Common myeloid progenitor, CD34-positive (primary cell): ENCODE measurements at regions not wholly inside any gene's neighbourhood (a gene's known extent, or its start where the extent isn't known, plus 50 kb on each side); places are given as distances from the start of the nearest gene placed in this dataset.
A peak's percentile ranks its signal among the peaks of the same experiment; 100 is the strongest.

Experiments
- CTCF ChIA-PET: fragments of 350-600 bp; sonication (Branson Sonifier 250); formaldehyde crosslinking; loops from one replicate; lab custom pipeline; 2021; ENCODE audit warnings: antibody characterized with exemption; lab: Charles Lee
- POLR2A ChIA-PET: fragments of 350-600 bp; sonication (Branson Sonifier 250); formaldehyde crosslinking; loops from one replicate; lab custom pipeline; 2021; ENCODE audit warnings: antibody characterized with exemption; lab: Charles Lee
- DNase-seq, 3 donors: peaks; one replicate each; pipeline versions ENCODE4 v3.0.0 to v3.0.0-alpha.2; 2013
- H3K27ac ChIP-seq, 2 experiments: 1 replicate in 1 of 2; 2 replicates in 1 of 2; pipeline ENCODE4 v1.7.0; 2013; ENCODE audit warnings: inconsistent platforms in 2 of 2, low read length in 2 of 2, mild to moderate bottlenecking in 2 of 2, low read depth in 1 of 2, moderate library complexity in 1 of 2; ENCODE audit not compliant: severe bottlenecking in 2 of 2, insufficient read depth in 1 of 2, poor library complexity in 1 of 2
- H3K27me3 ChIP-seq, 5 experiments: replicated peaks in 2 of 5; 1 replicate in 3 of 5; 2 replicates in 2 of 5; pipeline versions ENCODE4 v1.6.1 to v1.7.0; 2013; ENCODE audit warnings: low read length in 4 of 5, mild to moderate bottlenecking in 2 of 5, moderate library complexity in 2 of 5, inconsistent platforms in 1 of 5; ENCODE audit not compliant: insufficient read depth in 5 of 5, control insufficient read depth in 4 of 5
- H3K36me3 ChIP-seq, 4 experiments: 1 replicate in 2 of 4; 2 replicates in 2 of 4; pipeline versions ENCODE4 v1.6.1 to v1.7.0; 2013; ENCODE audit warnings: low read length in 3 of 4, control low read depth in 1 of 4, mild to moderate bottlenecking in 1 of 4; ENCODE audit not compliant: control insufficient read depth in 4 of 4, insufficient read depth in 4 of 4
- H3K4me1 ChIP-seq, 4 experiments: 1 replicate in 3 of 4; 2 replicates in 1 of 4; pipeline versions ENCODE4 v1.6.1 to v1.7.1; 2013; ENCODE audit warnings: low read length in 3 of 4, mild to moderate bottlenecking in 3 of 4, control low read depth in 1 of 4, inconsistent platforms in 1 of 4, moderate library complexity in 1 of 4; ENCODE audit not compliant: control insufficient read depth in 4 of 4, insufficient read depth in 4 of 4; ENCODE audit errors: control extremely low read depth in 1 of 4
- H3K4me3 ChIP-seq, 7 experiments: 1 replicate in 4 of 7; 2 replicates in 3 of 7; pipeline versions ENCODE4 v1.5.1 to v1.7.0; 2013; ENCODE audit warnings: mild to moderate bottlenecking in 7 of 7, low read length in 6 of 7, moderate library complexity in 6 of 7, inconsistent platforms in 2 of 7, low read depth in 2 of 7, control low read depth in 1 of 7; ENCODE audit not compliant: insufficient read depth in 4 of 7, control insufficient read depth in 1 of 7; ENCODE audit errors: extremely low read depth in 1 of 7
- H3K9me3 ChIP-seq, 5 experiments: 1 replicate in 4 of 5; 2 replicates in 1 of 5; pipeline versions ENCODE4 v1.6.1 to v1.7.1; 2013; ENCODE audit warnings: low read length in 4 of 5, mild to moderate bottlenecking in 2 of 5, inconsistent platforms in 1 of 5, low read depth in 1 of 5, moderate library complexity in 1 of 5; ENCODE audit not compliant: control insufficient read depth in 4 of 5, insufficient read depth in 2 of 5; ENCODE audit errors: control extremely low read depth in 1 of 5
- WGBS: methylation state at CpG from one replicate; pipeline ENCODE4 v1.1.5; 2013; ENCODE audit not compliant: insufficient coverage; 5-methylcytosine and 5-hydroxymethylcytosine counted together

DNA sequence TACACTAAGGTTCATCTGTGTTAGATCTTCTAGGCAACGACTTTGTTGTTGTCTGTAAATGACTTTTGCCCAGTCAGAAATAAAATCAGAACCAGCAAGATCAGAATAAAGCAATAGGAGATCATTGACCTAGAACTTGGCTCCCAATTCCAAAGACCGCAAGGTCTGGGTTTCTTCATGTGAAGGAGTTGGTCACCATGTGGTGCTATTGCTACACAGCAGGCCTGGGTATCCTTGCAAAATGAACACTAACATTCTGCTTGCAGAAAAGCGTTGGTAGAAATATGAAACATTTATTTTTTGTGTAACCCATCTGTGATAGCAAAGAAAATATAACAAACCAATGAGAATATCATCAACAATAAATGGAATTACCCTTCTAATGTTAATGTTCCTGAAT, 831.0 kb downstream of the NXPH1 start:
- no peak for DNase-seq
- 94% methylated on average over 2 of the region's 3 CpGs for WGBS
- Histone ChIP-seq H3K4me3 (no peak overlapping the region), H3K4me1 (no peaks in the 10 kb centered on the region), H3K9me3 (peaks cover 0 to 3% (median 0%) of the 10 kb centered on the region in 5 experiments), H3K27me3 (no peaks in the 10 kb centered on the region), H3K36me3 (no peaks in the 10 kb centered on the region), H3K27ac (no peak overlapping the region)
- CTCF ChIA-PET, result no interaction called here
- POLR2A ChIA-PET, result no interaction called here

DNA sequence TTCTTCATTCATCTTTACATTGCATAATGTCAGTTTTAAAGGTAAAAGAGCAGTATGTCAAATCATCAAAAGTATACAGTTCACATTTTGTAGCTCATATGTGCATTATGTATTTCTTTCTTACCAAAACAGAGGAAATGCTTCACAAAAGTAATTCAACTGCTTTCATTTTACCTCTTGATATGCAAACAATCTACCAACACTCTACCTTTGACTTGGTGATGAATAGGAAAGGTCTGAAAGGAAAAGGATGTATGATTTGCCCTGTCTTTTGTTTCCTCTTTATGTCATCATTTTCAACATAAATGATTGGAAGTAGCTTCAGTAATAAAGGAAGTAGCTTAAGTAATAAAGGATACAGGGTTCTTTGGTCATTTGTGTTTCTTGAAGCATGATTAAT, 846.7 kb downstream of the NXPH1 start:
- Histone ChIP-seq H3K36me3 (no peaks in the 10 kb centered on the region), H3K27me3 (no peaks in the 10 kb centered on the region), H3K9me3 (no peaks in the 10 kb centered on the region), H3K4me3 (no peak overlapping the region), H3K4me1 (no peaks in the 10 kb centered on the region), H3K27ac (no peak overlapping the region)
- ChIA-PET POLR2A (no interaction called here), CTCF (no interaction called here)
- no peak for DNase-seq

DNA sequence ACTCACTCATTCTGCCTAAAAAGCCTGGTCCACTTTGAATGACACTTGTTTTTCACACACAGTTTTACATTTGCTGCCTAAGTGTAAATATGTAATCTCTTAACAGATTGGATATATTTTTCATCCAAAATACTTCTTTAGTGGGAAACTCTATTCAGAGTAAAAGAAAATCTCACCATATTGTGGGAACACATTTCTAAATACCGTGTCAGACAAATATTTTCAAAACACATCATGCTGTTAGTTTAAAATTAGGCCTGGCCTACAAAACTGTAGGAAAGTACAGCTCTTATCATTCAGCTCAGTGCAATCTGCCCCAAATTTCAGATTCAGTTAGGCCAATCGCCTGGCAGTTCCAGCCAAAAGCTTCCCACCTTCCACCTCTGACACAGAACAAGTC, 849.8 kb downstream of the NXPH1 start:
- Histone ChIP-seq H3K4me1 (no peaks in the 10 kb centered on the region), H3K4me3 (no peak overlapping the region), H3K9me3 (no peaks in the 10 kb centered on the region), H3K27me3 (no peaks in the 10 kb centered on the region), H3K36me3 (no peaks in the 10 kb centered on the region), H3K27ac (no peak overlapping the region)
- ChIA-PET CTCF (no interaction called here), POLR2A (no interaction called here)
- DNase-seq, result no peak
- 100% methylated on average over 2 of the region's 2 CpGs for WGBS

DNA sequence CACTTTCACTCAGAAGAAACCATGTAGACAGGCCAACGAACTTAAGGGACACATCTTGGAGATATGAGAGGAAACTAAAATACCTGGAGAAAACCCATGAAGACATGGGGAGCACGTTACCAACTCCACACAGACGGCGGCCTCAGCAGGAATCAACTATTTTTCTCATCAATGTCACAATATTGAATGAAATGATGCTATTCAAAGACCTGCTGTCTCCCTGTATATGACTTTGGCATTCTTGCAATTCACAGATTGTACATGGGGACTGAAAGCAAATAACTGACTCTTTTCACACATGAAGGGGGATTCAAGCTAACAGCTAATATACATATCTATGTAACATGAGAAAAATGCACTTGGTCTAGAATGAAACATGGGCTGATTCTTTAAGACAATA, 869.0 kb downstream of the NXPH1 start:
- POLR2A ChIA-PET, result no interaction called here

DNA sequence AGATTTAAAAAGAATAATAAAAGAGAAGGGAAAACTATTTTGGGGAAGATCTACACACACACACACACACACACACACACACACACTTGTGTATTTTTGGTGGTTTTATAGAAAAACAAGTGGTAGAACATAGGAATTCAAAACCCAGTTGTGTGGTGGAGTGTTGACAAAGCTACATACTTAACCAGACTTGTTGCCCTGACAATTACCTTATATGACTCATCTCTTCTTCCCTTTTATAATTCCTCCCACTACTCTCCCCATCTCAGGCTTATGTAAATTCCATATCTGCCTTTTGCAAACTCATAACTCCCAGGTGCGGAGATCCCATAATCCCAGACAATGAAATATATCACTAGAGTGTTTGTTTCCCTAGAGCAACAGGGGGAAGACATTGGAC, 873.7 kb downstream of the NXPH1 start:
- no peaks in the 10 kb centered on the region for H3K4me1 ChIP-seq
- no peaks in the 10 kb centered on the region for H3K9me3 ChIP-seq
- H3K27ac ChIP-seq, result no peak overlapping the region
- DNase-seq, result peak in 1 of 3 donors; percentile 0
- H3K36me3 ChIP-seq, result no peaks in the 10 kb centered on the region
- no CpG with 5 or more reads among the region's 1 CpG for WGBS
- H3K4me3 ChIP-seq, result no peak overlapping the region
- CTCF ChIA-PET, result no interaction called here
- H3K27me3 ChIP-seq, result no peaks in the 10 kb centered on the region
- POLR2A ChIA-PET, result no interaction called here

More for the DNA sequence above, 869.0 kb downstream of the NXPH1 start:
- H3K36me3 ChIP-seq, result no peaks in the 10 kb centered on the region
- H3K27me3 ChIP-seq, result no peaks in the 10 kb centered on the region
- WGBS, result 83% methylated on average over 4 of the region's 4 CpGs
- H3K9me3 ChIP-seq, result no peaks in the 10 kb centered on the region
- DNase-seq, result no peak
- H3K4me3 ChIP-seq, result no peak overlapping the region
- no peaks in the 10 kb centered on the region for H3K4me1 ChIP-seq
- CTCF ChIA-PET, result no interaction called here
- no peak overlapping the region for H3K27ac ChIP-seq

DNA sequence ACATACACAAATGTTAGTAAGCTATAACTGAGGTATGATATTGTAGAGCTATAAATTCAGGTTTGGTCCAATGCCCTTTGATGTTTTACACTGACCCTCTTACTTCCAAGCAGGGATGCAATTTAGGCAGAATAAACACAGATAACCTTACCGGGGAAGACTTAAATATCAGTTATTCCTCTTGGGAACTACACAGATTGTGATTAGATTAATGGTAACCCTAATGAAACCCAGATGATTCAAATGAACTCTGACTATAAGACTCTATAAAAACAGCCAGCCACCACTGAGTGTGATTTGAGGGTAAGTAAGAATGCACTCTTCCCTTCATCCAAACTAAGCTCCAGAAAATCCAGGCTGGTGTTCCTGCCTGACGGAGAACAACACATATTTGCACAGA, 891.1 kb downstream of the NXPH1 start:
- ChIA-PET CTCF (no interaction called here), POLR2A (no interaction called here)
- Histone ChIP-seq H3K9me3 (peaks cover 0 to 1% (median 0%) of the 10 kb centered on the region in 5 experiments), H3K27ac (no peak overlapping the region), H3K36me3 (no peaks in the 10 kb centered on the region), H3K4me1 (no peaks in the 10 kb centered on the region), H3K4me3 (no peak overlapping the region), H3K27me3 (no peaks in the 10 kb centered on the region)
- DNase-seq, result no peak
- WGBS, result no CpG with 5 or more reads among the region's 2 CpGs

DNA sequence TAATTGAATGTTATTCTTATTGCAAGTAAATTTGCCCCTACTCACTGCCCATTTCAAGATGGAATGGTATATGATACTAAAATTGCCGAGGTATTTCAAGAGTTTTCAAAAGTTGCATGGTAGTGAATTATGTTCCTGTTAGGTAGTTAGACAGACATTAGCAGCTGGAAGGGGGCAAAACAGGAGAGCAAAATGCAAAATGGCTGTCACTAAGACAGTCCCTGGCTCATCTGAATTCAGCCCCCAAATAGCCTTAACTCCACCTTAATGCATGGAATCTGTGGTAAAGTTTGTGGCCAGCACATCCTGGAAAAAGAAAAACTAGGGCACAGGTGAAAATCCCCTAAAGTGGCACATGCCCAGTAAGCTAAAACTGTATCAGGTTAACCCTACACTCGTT, 894.9 kb downstream of the NXPH1 start:
- Histone ChIP-seq H3K27me3 (no peaks in the 10 kb centered on the region), H3K27ac (no peak overlapping the region), H3K9me3 (no peaks in the 10 kb centered on the region), H3K4me3 (no peak overlapping the region), H3K4me1 (no peaks in the 10 kb centered on the region), H3K36me3 (no peaks in the 10 kb centered on the region)
- ChIA-PET CTCF (no interaction called here), POLR2A (no interaction called here)
- DNase-seq, result no peak
- no CpG with 5 or more reads among the region's 2 CpGs for WGBS
